ENCODE measurements at regions not wholly inside any gene's neighbourhood (a gene's known extent, or its start where the extent isn't known, plus 50 kb on each side); places are given as distances from the start of the nearest gene placed in this dataset.
A peak's percentile ranks its signal among the peaks of the same experiment; 100 is the strongest.

DNA sequence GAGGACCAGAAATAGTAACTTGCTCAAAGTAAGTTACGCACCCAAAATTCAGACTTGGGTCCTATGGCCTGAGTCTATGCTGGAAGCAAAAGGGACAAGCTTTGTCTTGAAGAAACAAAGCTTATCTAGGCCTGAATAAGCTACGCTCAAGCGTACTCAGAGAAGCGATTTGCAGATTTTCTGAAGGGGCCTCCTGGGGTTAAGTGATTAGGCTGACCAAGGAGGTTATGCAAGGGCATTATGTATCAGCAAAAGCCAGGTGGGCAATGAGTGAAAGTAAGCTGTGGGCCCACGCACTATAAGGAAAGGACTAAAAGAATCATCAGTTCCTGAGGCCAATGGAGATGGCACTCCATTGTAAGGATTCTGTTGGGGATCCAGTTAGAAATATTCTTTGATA is 122.1 kb downstream of the SNX18 start:
- TF ChIP-seq TEAD4 (IDR thresholded peaks at IDR 0.05): no peak
- TF ChIP-seq, protein P1, sequence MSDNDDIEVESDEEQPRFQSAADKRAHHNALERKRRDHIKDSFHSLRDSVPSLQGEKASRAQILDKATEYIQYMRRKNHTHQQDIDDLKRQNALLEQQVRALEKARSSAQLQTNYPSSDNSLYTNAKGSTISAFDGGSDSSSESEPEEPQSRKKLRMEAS (IDR thresholded peaks at IDR 0.05): no peak
- no peak for TF ChIP-seq NFIC (IDR thresholded peaks at IDR 0.05)
- TF ChIP-seq FOXM1 (IDR thresholded peaks at IDR 0.05; ENCODE audit: borderline replicate concordance, low read depth): no peak
- TF ChIP-seq EP300 (IDR thresholded peaks at IDR 0.05; ENCODE audit: borderline replicate concordance): no peak
- TF ChIP-seq CEBPB (IDR thresholded peaks at IDR 0.05): no peak
- no peak for TF ChIP-seq YY1 (IDR thresholded peaks at IDR 0.05; ENCODE audit: low read depth)
- TF ChIP-seq, protein P2, sequence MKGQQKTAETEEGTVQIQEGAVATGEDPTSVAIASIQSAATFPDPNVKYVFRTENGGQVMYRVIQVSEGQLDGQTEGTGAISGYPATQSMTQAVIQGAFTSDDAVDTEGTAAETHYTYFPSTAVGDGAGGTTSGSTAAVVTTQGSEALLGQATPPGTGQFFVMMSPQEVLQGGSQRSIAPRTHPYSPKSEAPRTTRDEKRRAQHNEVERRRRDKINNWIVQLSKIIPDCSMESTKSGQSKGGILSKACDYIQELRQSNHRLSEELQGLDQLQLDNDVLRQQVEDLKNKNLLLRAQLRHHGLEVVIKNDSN (IDR thresholded peaks at IDR 0.05): no peak
- no peak for TF ChIP-seq CREB1 (IDR thresholded peaks at IDR 0.05; ENCODE audit: low read depth)
- TF ChIP-seq, protein P3, sequence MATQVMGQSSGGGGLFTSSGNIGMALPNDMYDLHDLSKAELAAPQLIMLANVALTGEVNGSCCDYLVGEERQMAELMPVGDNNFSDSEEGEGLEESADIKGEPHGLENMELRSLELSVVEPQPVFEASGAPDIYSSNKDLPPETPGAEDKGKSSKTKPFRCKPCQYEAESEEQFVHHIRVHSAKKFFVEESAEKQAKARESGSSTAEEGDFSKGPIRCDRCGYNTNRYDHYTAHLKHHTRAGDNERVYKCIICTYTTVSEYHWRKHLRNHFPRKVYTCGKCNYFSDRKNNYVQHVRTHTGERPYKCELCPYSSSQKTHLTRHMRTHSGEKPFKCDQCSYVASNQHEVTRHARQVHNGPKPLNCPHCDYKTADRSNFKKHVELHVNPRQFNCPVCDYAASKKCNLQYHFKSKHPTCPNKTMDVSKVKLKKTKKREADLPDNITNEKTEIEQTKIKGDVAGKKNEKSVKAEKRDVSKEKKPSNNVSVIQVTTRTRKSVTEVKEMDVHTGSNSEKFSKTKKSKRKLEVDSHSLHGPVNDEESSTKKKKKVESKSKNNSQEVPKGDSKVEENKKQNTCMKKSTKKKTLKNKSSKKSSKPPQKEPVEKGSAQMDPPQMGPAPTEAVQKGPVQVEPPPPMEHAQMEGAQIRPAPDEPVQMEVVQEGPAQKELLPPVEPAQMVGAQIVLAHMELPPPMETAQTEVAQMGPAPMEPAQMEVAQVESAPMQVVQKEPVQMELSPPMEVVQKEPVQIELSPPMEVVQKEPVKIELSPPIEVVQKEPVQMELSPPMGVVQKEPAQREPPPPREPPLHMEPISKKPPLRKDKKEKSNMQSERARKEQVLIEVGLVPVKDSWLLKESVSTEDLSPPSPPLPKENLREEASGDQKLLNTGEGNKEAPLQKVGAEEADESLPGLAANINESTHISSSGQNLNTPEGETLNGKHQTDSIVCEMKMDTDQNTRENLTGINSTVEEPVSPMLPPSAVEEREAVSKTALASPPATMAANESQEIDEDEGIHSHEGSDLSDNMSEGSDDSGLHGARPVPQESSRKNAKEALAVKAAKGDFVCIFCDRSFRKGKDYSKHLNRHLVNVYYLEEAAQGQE (IDR thresholded peaks at IDR 0.05; ENCODE audit: low read depth): no peak
- TF ChIP-seq RAD21 (IDR thresholded peaks at IDR 0.05; ENCODE audit: low read depth): no peak
- TF ChIP-seq ZBTB7A (IDR thresholded peaks at IDR 0.05; ENCODE audit: low read depth): no peak
- no peak for TF ChIP-seq TAF1 (IDR thresholded peaks at IDR 0.05; ENCODE audit: low read depth)
- no peak for TF ChIP-seq TCF12 (IDR thresholded peaks at IDR 0.05; ENCODE audit: low read depth)
- TF ChIP-seq EGR1 (IDR thresholded peaks at IDR 0.05): no peak

DNA sequence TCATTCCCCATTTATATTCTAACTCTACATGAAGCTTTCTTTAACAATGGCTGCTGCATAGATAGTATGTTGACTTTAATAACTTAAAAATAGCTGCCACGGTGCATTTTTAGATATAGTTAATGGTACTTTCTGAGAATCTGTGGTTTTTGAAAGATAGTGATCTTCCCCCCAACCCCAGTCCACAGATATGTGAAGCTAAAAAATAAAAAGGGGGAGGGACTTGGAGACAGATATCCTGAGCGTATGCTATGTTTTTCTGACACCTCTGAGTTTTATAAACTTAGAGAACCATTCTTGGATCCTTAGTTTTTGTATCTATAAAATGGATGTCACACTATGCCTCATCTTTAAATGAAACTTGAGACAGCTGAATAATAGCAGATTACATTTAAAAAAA is 120.5 kb downstream of the SNX18 start:
- TF ChIP-seq RAD21 (IDR thresholded peaks at IDR 0.05; ENCODE audit: low read depth) (no peak), NFIC (IDR thresholded peaks at IDR 0.05) (no peak), FOXM1 (IDR thresholded peaks at IDR 0.05; ENCODE audit: borderline replicate concordance, low read depth) (no peak), EP300 (IDR thresholded peaks at IDR 0.05; ENCODE audit: borderline replicate concordance) (no peak), YY1 (IDR thresholded peaks at IDR 0.05; ENCODE audit: low read depth) (no peak), CEBPB (IDR thresholded peaks at IDR 0.05) (no peak), TCF12 (IDR thresholded peaks at IDR 0.05; ENCODE audit: low read depth) (no peak)
- TF ChIP-seq, protein P2 (IDR thresholded peaks at IDR 0.05): no peak

DNA sequence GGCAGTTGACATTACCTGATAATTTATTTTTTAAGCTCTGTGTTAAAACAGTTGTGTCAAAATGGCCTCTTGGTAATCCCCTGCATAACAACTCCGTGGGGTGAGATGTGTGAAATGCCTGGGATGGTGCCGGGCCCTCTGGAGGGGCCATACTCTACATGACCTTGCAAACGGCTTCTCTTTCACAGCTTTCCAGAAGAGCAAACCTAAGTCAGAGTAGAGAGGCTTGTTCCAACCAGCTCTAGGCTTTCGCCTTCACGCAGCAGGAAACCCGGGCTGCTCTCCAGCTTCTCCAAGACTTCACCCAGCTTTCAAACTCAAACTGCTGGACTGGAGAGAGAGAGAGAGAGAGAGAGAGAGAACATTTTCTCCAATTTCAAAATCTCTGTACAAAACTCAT is 120.1 kb downstream of the SNX18 start:
- no peak for TF ChIP-seq TEAD4 (IDR thresholded peaks at IDR 0.05)
- TF ChIP-seq CREB1 (IDR thresholded peaks at IDR 0.05; ENCODE audit: low read depth): no peak
- TF ChIP-seq YY1 (IDR thresholded peaks at IDR 0.05; ENCODE audit: low read depth): no peak
- TF ChIP-seq TAF1 (IDR thresholded peaks at IDR 0.05; ENCODE audit: low read depth): no peak
- no peak for TF ChIP-seq EP300 (IDR thresholded peaks at IDR 0.05; ENCODE audit: borderline replicate concordance)
- no peak for TF ChIP-seq EGR1 (IDR thresholded peaks at IDR 0.05)
- no peak for TF ChIP-seq TCF12 (IDR thresholded peaks at IDR 0.05; ENCODE audit: low read depth)
- no peak for TF ChIP-seq FOXM1 (IDR thresholded peaks at IDR 0.05; ENCODE audit: borderline replicate concordance, low read depth)
- TF ChIP-seq RAD21 (IDR thresholded peaks at IDR 0.05; ENCODE audit: low read depth): no peak
- no peak for TF ChIP-seq NFIC (IDR thresholded peaks at IDR 0.05)
- TF ChIP-seq CEBPB (IDR thresholded peaks at IDR 0.05): no peak
- TF ChIP-seq, protein P2 (IDR thresholded peaks at IDR 0.05): no peak
- no peak for TF ChIP-seq ZBTB7A (IDR thresholded peaks at IDR 0.05; ENCODE audit: low read depth)
- TF ChIP-seq, protein P3 (IDR thresholded peaks at IDR 0.05; ENCODE audit: low read depth): no peak
- TF ChIP-seq, protein P1 (IDR thresholded peaks at IDR 0.05): no peak

DNA sequence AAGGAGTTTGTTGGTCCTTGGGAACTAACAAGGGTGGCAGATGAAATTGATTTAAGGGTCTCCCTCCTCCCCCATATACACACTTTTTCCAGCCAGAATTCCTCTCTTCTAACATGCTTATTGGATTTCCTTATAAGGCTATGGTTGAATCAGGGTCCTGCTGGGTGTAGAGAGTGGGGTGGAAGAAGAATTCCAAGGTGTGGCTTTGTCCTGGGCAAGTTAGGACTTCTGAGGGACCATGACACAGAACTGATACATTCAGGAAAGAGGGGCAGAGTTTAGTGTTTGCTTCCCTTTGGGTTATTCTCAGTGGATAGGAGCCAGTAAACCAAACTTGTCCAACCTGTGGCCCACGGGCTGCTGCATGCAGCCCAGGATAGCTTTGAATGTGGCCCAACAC is 116.5 kb downstream of the SNX18 start:
- TF ChIP-seq RAD21 (IDR thresholded peaks at IDR 0.05; ENCODE audit: low read depth) (no peak), EP300 (IDR thresholded peaks at IDR 0.05; ENCODE audit: borderline replicate concordance) (peak; percentile 35; the same call in 1 of the 2 replicates), TEAD4 (IDR thresholded peaks at IDR 0.05) (peak; percentile 58)

DNA sequence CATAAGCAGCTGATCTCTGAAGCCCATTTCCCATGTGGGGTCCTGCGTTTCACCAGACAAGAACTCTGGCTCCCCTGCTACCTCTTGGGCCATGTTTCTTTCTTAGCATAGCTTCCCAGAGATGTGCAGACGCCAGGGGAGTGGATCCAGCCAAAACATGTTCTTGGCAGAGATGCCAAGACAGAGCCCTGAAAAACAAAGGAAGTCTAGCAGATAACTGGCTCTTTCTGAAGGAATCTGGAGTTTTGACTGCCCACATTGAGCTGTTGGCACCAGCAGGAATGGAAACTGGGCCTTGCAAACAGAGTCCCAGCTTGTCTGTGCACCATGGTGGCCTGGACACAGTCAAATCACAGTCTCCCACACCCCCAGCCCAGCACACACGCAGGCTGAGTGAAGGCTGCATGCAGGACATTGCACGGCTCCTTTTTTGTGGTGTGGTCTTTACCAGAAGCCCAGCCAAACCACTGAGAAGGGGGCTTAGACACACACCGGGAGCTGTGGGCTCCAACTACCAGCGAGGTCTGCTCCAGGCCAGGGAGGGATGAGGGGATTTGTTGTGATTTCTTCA is 114.7 kb downstream of the SNX18 start:
- TF ChIP-seq TCF12 (IDR thresholded peaks at IDR 0.05; ENCODE audit: low read depth): no peak
- TF ChIP-seq, protein P3 (IDR thresholded peaks at IDR 0.05; ENCODE audit: low read depth): no peak
- no peak for TF ChIP-seq YY1 (IDR thresholded peaks at IDR 0.05; ENCODE audit: low read depth)
- no peak for TF ChIP-seq CEBPB (IDR thresholded peaks at IDR 0.05)
- TF ChIP-seq EP300 (IDR thresholded peaks at IDR 0.05; ENCODE audit: borderline replicate concordance): no peak
